ENCODE measurements at regions not wholly inside any gene's neighbourhood (a gene's known extent, or its start where the extent isn't known, plus 50 kb on each side); places are given as distances from the start of the nearest gene placed in this dataset.

DNA sequence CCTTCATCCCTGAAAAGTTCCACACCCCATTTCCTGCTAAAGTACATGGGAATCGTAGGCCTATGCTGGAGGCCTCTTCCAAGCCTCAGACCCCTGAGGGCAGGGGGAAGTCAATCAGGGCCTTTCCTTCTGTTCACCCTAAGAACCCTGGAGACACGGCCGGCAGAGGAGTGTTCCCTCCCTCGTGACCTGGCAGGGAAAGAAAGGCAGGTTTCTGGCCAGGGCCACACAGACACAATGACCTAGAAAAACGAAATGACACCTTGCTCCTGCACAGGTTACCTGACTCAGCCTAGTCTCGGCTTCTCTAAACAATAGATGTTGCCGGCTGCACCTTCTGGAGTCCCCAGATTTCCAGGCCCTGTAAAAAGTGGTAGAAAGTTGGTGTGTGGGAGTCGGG is 60.6 kb upstream of the CADM1 start:
- no peak for TF ChIP-seq POLR2A (IDR thresholded peaks at IDR 0.05)
- TF ChIP-seq, protein P1, sequence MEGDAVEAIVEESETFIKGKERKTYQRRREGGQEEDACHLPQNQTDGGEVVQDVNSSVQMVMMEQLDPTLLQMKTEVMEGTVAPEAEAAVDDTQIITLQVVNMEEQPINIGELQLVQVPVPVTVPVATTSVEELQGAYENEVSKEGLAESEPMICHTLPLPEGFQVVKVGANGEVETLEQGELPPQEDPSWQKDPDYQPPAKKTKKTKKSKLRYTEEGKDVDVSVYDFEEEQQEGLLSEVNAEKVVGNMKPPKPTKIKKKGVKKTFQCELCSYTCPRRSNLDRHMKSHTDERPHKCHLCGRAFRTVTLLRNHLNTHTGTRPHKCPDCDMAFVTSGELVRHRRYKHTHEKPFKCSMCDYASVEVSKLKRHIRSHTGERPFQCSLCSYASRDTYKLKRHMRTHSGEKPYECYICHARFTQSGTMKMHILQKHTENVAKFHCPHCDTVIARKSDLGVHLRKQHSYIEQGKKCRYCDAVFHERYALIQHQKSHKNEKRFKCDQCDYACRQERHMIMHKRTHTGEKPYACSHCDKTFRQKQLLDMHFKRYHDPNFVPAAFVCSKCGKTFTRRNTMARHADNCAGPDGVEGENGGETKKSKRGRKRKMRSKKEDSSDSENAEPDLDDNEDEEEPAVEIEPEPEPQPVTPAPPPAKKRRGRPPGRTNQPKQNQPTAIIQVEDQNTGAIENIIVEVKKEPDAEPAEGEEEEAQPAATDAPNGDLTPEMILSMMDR (IDR thresholded peaks at IDR 0.05) = no peak
